ENCODE measurements at regions not wholly inside any gene's neighbourhood (a gene's known extent, or its start where the extent isn't known, plus 50 kb on each side); places are given as distances from the start of the nearest gene placed in this dataset.
A peak's percentile ranks its signal among the peaks of the same experiment; 100 is the strongest.

DNA sequence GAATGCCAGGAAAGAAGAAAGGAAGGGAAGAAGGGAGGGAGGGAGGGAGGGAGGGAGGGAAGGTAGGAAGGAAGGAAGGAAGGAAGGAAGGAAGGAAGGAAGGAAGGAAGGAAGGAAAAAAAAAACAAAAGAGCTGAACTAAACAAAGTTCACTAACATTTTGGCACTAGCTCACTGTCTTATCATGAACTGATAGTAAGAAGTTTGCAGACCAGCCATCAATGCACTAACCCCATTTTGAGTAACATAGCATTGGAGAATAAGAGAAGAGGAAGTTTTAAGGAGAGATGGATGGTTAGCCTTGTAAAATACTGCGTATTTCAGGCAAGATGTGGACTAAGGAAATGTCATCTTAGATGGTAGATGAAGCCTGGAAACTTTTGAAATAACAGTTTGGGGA lies 1136.0 kb downstream of the FLRT2 start:
- TF ChIP-seq, protein P1, sequence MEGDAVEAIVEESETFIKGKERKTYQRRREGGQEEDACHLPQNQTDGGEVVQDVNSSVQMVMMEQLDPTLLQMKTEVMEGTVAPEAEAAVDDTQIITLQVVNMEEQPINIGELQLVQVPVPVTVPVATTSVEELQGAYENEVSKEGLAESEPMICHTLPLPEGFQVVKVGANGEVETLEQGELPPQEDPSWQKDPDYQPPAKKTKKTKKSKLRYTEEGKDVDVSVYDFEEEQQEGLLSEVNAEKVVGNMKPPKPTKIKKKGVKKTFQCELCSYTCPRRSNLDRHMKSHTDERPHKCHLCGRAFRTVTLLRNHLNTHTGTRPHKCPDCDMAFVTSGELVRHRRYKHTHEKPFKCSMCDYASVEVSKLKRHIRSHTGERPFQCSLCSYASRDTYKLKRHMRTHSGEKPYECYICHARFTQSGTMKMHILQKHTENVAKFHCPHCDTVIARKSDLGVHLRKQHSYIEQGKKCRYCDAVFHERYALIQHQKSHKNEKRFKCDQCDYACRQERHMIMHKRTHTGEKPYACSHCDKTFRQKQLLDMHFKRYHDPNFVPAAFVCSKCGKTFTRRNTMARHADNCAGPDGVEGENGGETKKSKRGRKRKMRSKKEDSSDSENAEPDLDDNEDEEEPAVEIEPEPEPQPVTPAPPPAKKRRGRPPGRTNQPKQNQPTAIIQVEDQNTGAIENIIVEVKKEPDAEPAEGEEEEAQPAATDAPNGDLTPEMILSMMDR (IDR thresholded peaks at IDR 0.05; ENCODE audit: low read depth, low read length, missing control alignments): no peak
- no peak overlapping the region for H3K4me3 ChIP-seq (ENCODE audit: low read depth, low read length)
- DNase-seq (ENCODE audit: low read depth): no peak

DNA sequence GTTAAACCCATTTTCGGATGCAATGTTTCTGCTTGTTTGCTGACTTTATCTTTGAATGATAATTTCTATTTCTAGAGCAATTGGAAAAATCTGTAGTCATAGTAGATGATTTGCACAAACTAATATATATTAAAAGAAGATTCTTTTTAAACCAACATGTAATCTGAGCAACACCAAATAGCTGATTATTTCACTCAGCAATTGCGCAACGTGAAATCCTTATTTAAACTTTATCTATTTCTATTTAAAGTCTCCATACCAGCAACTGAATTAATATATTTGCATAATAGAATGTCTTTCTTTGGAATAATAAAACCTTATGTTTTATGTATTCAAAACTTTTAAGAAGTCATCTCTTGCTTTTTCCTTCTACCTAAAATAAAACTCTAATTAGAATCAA lies 1132.4 kb downstream of the FLRT2 start:
- DNase-seq (ENCODE audit: low read depth): no peak
- TF ChIP-seq, protein P1 (IDR thresholded peaks at IDR 0.05; ENCODE audit: low read depth, low read length, missing control alignments): no peak
- no peak overlapping the region for H3K4me3 ChIP-seq (ENCODE audit: low read depth, low read length)

DNA sequence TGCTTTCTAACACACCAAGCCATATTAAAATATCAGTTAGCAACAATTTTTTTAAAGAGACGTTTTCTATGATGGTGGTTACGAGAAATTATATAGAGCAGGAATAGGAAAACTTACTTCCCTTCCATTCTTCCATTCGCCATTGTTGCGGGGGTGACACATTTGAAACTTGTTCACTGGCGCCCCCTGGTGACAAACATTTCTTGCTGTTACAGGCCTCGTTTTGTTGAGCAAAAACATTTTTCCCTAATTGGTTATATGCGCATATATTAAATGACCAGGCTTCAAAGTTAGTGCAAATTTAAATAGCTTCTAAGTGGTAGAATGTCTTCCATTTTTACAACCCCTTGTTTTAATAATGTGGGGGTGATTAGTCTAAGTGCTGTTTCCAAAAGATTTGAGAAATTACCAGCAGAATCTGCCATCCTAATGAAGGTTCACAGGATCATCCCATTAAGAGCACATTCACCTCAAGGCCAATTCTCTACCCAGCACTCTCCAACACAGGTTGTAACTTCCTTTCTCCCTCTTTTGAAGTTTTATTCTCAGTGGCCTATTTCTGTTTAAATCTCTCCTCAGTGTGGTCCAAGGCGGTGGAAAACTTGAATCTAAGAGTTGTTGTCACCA lies 1124.7 kb downstream of the FLRT2 start:
- no peak overlapping the region for H3K4me3 ChIP-seq (ENCODE audit: low read depth, low read length)
- no peak for DNase-seq (ENCODE audit: low read depth)
- TF ChIP-seq, protein P1 (IDR thresholded peaks at IDR 0.05; ENCODE audit: low read depth, low read length, missing control alignments): peak; percentile 7

DNA sequence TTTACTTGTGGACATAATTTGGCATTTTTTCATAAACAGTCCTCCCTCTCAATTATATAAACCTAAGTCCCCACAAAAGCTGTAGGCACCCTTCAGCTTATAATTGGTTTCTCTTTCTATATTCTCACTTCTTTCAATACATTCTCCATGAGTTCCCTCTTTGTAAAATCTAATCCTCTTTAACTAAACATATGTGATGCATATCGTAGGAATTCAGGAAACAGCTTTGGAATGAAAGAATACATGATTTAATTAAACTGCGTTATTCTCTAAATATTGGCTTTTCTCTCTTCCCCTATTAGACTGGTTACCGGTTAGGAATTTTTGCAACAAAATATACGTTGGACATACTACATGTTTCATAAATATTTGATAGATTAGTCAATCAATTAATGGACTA lies 1122.6 kb downstream of the FLRT2 start:
- TF ChIP-seq, protein P1 (IDR thresholded peaks at IDR 0.05; ENCODE audit: low read depth, low read length, missing control alignments): no peak
- DNase-seq (ENCODE audit: low read depth): no peak
- no peak overlapping the region for H3K4me3 ChIP-seq (ENCODE audit: low read depth, low read length)

DNA sequence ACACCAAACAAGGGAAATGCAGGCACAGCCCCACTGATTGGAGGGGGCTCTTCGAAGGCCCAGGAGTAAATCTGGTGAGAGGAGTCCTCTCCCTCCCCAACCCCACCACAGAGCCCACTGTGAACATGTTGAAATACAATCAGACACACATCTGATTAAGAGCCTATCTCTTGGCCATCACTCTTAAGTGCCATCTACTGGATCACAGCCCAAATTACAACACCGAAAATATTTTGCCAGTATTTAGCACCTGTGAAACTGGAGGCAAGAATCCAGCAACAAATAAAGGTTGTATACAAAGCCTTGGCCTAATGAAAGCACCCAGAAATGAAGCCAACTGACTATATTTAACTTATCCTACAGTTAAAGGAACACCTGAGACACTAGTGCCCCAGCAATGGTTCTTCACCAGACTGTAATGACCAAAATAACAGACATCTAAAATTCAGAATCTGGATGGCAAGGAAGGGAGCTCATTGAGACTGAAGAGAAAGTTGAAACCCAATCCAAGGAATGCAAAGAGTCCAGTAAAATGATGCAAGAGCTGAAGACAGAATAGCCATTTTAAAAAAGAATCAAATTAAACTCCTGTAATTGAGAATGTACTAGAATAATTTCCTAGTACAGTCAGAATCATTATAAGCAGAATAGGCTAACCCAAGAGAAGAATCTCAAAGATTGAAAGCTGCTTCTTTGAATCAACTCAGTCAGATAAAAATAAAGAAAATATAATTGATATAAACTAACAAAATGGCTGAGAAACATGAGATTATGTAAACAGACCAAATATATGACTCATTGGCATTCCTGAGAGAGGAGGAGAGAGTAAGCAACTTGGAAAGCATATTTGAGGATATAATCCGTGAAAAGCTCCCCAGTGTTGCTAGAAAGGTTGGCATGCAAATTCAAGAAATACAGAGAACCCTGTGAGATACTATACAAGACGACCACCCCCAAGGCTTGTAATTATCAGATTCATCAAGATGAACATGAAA lies 1117.0 kb downstream of the FLRT2 start:
- no peak for DNase-seq (ENCODE audit: low read depth)
- no peak overlapping the region for H3K4me3 ChIP-seq (ENCODE audit: low read depth, low read length)
- TF ChIP-seq, protein P1 (IDR thresholded peaks at IDR 0.05; ENCODE audit: low read depth, low read length, missing control alignments): peak; percentile 28

DNA sequence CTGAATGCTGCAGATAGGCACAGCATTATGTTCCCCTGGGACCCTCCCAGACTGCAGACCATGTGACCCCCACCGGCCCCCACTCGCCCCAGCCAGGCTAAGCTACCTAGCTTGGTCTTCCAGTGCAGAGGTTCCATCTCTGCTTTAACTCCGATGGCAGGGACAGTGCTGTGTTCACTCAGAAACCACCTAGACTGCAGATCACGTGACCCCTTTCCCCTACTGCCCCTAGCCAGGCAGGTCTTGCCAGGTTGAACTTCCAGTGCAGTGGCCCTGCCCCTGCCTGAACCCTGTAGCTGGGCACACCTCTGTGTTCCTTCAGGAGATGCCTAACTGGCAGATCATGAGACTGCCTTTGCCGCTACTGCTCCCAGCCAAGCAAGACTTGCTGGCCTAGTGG lies 1116.2 kb downstream of the FLRT2 start:
- TF ChIP-seq, protein P1 (IDR thresholded peaks at IDR 0.05; ENCODE audit: low read depth, low read length, missing control alignments): no peak
- DNase-seq (ENCODE audit: low read depth): no peak

More for the DNA sequence above, 1116.2 kb downstream of the FLRT2 start:
- H3K4me3 ChIP-seq (ENCODE audit: low read depth, low read length): no peak overlapping the region
